Muscle layer of duodenum (tissue), 2 donors: ENCODE measurements at regions not wholly inside any gene's neighbourhood (a gene's known extent, or its start where the extent isn't known, plus 50 kb on each side); places are given as distances from the start of the nearest gene placed in this dataset.
A peak's percentile ranks its signal among the peaks of the same experiment; 100 is the strongest.

Experiments
- H3K27ac ChIP-seq: one replicate; pipeline ENCODE4 v1.7.0; 2013; ENCODE audit warnings: mild to moderate bottlenecking, low read length
- H3K27me3 ChIP-seq: one replicate; pipeline ENCODE4 v1.7.0; 2013; ENCODE audit warnings: low read depth, mild to moderate bottlenecking, control low read depth, low read length
- H3K36me3 ChIP-seq, 2 donors: one replicate each; pipeline ENCODE4 v1.7.0; 2013; ENCODE audit warnings: low read length in 2 of 2, control low read depth in 1 of 2, mild to moderate bottlenecking in 1 of 2; ENCODE audit not compliant: insufficient read depth in 2 of 2, control insufficient read depth in 1 of 2
- H3K4me1 ChIP-seq, 2 donors: one replicate each; pipeline ENCODE4 v1.7.0; 2013; ENCODE audit warnings: low read length in 2 of 2, mild to moderate bottlenecking in 2 of 2, control low read depth in 1 of 2, moderate library complexity in 1 of 2; ENCODE audit not compliant: insufficient read depth in 2 of 2, control insufficient read depth in 1 of 2
- H3K4me3 ChIP-seq, 2 donors: one replicate each; pipeline ENCODE4 v1.7.0; 2013; ENCODE audit warnings: low read length in 2 of 2, low read depth in 1 of 2, mild to moderate bottlenecking in 1 of 2
- H3K9me3 ChIP-seq, 2 donors: one replicate each; pipeline ENCODE4 v1.7.0; 2013; ENCODE audit warnings: low read length in 2 of 2, control low read depth in 1 of 2, mild to moderate bottlenecking in 1 of 2; ENCODE audit not compliant: control insufficient read depth in 1 of 2
- donor health status: healthy.

DNA sequence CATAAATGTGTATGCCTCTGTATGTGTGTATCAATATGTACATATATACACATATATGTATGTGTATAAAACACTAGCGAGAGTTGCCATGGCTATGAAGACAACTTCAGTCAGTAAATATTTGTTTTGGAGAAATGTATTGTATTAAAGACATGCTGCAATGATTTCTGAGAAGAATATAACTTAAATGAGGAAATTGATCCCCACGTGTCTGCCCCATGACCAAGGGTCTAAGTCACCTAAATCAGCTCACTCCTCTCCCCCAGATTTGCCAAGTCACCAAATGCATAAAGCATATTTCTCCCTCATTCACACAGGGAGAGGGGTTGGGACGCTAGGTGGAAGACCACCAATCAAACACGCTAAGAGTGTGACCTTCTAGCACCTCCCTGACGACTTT, 58.3 kb upstream of the LYST start:
- Histone ChIP-seq H3K36me3 (no peaks in the 10 kb centered on the region), H3K4me1 (peaks cover 0 to 7% of the 10 kb centered on the region in 2 donors), H3K27ac (no peak overlapping the region), H3K9me3 (no peaks in the 10 kb centered on the region), H3K4me3 (no peak overlapping the region), H3K27me3 (no peaks in the 10 kb centered on the region)

DNA sequence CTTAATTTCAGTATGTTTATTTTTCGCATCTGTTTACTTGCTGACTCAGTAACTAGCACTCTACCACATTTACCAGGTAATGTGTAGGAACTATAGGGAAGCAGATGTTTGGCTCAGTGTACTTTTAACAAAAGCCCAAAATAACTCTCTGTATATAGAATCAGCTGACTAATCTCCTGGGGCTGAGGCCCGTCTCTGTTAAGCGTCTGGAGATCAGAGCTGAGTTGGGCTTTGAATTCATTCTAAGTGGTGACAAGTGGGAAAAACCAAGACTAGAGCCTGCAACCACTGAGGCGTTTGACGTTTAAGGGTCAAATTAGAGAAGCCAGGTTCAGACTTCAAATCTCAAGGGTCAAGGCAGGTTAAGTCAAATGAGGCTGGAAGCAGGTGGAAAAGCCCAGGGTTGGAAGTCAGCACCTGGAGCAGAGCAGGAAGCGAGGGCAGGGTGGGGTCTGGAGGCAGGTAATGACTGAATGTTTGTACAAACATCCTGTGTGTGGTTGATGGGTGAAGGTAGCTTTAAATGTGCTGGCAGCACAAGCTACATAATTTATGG, 56.8 kb upstream of the LYST start:
- peaks cover 0 to 7% of the 10 kb centered on the region in 2 donors for H3K4me1 ChIP-seq
- no peak overlapping the region for H3K27ac ChIP-seq
- no peaks in the 10 kb centered on the region for H3K9me3 ChIP-seq
- H3K36me3 ChIP-seq: no peaks in the 10 kb centered on the region
- H3K27me3 ChIP-seq: no peaks in the 10 kb centered on the region
- H3K4me3 ChIP-seq: no peak overlapping the region

DNA sequence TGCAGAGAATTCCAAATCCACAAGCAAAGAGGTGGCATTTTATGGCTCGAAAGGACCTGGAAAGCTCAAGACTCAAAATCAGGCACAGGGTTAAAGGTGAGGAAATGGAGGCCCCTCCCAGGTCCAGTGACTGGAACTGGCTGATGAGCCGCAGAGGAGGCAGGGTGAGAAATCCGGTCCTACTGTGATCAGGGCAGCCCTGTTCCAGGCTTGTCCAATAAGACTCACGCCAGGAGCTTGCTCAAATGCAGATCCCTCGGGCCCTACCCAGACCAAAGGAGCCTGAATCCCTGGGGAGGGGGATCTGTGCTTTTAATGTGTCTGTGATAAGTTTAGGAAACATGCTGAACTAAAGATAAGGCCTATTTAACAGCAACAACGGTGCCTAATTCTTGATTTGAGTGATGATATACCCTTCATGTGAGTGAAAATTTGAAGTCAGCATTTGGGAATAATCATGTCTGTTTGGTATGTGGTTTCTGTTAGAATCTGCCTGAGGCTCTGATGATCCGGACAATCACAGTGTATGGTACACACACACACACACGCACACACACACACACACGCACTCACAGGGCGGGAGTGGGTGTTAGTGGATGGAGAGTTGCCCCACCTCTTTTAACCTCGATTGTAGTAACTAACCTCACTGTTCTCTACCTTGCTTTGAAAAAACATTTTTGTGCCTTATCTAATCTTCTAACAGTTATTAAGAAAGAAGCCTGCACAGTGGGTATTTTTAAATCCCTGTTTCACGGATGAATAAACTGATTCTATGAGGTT, 54.1 kb upstream of the LYST start:
- H3K27me3 ChIP-seq: no peaks in the 10 kb centered on the region
- H3K9me3 ChIP-seq: no peaks in the 10 kb centered on the region
- no peaks in the 10 kb centered on the region for H3K36me3 ChIP-seq
- no peak overlapping the region for H3K4me3 ChIP-seq
- peaks cover 6 to 12% of the 10 kb centered on the region in 2 donors for H3K4me1 ChIP-seq
- no peak overlapping the region for H3K27ac ChIP-seq

DNA sequence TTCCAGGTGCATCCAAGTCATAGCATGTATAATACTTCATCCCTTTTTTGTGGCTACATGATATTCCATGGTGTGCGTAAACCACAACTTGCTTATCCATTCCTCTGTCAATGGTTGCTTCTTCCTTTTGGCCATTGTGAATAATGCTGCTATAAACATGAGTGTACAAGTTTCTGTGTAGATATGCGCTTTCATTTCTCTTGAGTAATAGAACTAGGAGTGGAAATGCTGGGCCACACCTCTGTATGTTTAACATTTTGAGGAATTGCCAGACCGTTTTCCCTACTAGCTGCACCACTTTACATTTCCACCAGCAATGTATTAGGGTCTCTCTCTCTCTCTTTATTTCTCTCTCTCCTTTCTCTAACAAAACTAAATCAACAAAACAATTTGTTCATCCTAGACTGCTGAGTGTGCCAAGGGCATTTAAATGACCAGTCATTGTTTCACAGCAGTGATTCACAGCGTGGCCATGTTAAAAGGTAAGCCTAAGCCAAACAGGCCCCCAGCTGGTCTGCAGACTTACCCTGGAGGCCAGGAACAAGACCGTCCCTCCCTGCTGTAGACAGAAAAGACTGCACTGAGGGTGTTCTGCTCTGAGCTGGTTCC, 53.2 kb upstream of the LYST start:
- H3K4me1 ChIP-seq: peaks cover 6 to 12% of the 10 kb centered on the region in 2 donors
- H3K9me3 ChIP-seq: no peaks in the 10 kb centered on the region
- H3K27ac ChIP-seq: no peak overlapping the region
- H3K4me3 ChIP-seq: no peak overlapping the region
- no peaks in the 10 kb centered on the region for H3K27me3 ChIP-seq
- no peaks in the 10 kb centered on the region for H3K36me3 ChIP-seq

DNA sequence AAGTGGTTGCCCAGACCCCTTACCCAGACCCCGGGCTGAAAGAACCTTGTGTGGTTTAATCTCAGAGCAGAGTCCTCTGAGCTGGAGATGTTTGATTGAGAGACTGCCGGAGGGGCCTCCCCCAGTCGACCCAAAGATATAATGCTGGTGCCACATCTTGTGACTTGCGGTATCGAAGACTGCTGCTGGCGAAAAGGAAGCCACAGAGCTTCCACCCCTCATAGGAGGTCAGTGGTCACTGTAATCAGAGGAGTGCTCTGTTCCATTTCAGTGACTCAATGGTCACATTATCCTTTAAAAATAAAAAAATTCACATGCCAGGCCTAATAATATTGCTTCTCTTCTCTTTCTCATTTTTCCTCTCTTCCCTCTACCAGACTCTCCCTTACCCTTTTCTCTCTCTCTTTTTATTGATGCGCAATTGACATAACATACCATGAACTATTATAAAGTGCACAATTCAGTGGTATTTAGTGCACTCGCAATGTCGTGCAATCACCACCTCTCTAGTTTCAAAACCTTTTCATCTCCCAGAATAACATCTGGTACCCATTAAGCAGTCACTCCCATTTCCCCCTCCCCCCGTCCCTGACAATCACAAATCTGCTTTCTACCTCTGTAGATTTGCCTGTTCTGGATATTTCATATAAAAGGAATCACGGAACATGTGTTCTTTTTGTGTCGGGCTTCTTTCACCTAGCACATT, 52.6 kb upstream of the LYST start:
- H3K4me3 ChIP-seq: no peak overlapping the region
- no peaks in the 10 kb centered on the region for H3K27me3 ChIP-seq
- peaks cover 6 to 12% of the 10 kb centered on the region in 2 donors for H3K4me1 ChIP-seq
- H3K27ac ChIP-seq: no peak overlapping the region
- no peaks in the 10 kb centered on the region for H3K9me3 ChIP-seq
- H3K36me3 ChIP-seq: no peaks in the 10 kb centered on the region

DNA sequence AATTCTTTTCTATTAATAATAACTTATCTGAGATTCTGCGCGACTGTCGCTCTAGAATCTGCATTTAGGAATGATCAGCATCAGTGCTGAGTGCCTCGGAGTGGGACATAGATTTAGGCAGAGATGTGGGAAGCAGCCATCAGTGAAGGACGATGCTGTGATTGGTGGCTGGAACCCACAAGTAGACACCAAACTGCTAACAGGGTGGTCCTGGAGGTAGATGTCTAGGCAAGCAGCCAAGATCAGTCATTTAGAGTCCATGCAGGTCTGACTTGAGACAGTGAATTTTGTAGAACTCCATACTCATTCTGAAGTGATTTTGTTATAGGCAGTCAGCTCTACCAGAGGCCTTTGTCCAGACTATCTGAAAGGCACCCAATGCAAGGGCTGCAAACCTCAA, 51.8 kb upstream of the LYST start:
- no peaks in the 10 kb centered on the region for H3K27me3 ChIP-seq
- no peaks in the 10 kb centered on the region for H3K36me3 ChIP-seq
- peak overlapping the region; percentile 10 for H3K27ac ChIP-seq
- H3K4me3 ChIP-seq: no peak overlapping the region
- H3K9me3 ChIP-seq: no peaks in the 10 kb centered on the region
- H3K4me1 ChIP-seq: peaks cover 6% of the 10 kb centered on the region in 2 donors

DNA sequence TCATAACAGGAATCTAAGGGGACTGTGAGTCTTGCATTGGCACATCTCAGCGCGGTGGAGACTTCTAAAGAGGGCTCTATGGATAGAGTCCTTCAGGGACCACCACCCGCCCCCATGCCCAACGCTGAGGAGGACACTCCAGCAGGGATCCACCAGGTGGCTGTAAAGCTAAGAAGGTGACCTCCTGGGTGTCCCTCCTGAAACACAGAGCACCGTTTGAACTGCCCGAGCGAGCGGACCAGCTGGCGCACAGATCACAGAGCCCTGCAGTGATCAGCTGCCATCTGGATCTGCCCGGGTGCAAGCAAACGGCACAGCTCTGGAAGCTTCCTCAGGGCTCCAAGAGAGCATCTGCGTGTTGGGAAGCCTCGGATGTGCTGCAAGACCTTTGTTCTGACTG, 51.3 kb upstream of the LYST start:
- no peaks in the 10 kb centered on the region for H3K9me3 ChIP-seq
- H3K4me1 ChIP-seq: peaks cover 5 to 6% of the 10 kb centered on the region in 2 donors
- H3K36me3 ChIP-seq: no peaks in the 10 kb centered on the region
- H3K27ac ChIP-seq: peak overlapping the region; percentile 10
- H3K4me3 ChIP-seq: no peak overlapping the region
- H3K27me3 ChIP-seq: no peaks in the 10 kb centered on the region

DNA sequence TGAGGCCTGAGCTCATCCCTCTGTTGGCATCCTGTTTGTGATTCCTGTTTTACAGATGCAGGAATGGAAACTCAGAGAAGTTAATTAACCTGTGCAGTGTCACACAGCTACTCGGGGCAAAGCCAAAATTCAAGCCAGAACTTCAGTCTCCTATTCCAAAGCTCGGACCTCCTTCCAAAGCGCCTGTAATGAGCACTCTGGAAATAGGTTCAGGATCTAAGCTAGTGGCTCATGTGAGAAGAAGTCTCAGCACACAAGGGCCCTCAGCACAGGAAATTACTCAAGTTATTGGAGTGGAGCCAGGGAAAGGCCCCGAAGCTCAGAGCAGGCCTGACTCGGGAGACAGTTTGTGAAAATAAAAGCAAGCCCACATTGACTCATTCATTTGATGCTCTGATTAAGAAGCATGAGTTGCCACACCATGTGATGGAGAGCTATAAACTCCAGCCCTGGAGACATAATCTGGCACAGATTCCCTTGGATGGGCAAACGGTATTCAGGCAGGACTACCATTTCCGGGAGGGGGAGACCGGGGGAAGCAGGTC, 50.6 kb upstream of the LYST start:
- no peaks in the 10 kb centered on the region for H3K9me3 ChIP-seq
- no peaks in the 10 kb centered on the region for H3K27me3 ChIP-seq
- H3K27ac ChIP-seq: peak overlapping the region; percentile 74
- no peak overlapping the region for H3K4me3 ChIP-seq
- H3K36me3 ChIP-seq: no peaks in the 10 kb centered on the region
- H3K4me1 ChIP-seq: peaks cover 5 to 6% of the 10 kb centered on the region in 2 donors
